PC-9 (cell line): ENCODE measurements at regions not wholly inside any gene's neighbourhood (a gene's known extent, or its start where the extent isn't known, plus 50 kb on each side); places are given as distances from the start of the nearest gene placed in this dataset.

Experiments used
- CTCF ChIP-seq: fragments of 200-600 bp; sonication (generic); conservative IDR thresholded peaks from 2 replicates; pipeline ENCODE4 v1.6.1; 2017; ENCODE audit warnings: mixed run types, antibody characterized with exemption, mild to moderate bottlenecking, moderate library complexity
- EZH2 ChIP-seq: fragments of 200-600 bp; sonication (generic); IDR thresholded peaks from 2 replicates; pipeline ENCODE4 v1.8.0; 2017; ENCODE audit warnings: antibody characterized with exemption, low read depth

DNA sequence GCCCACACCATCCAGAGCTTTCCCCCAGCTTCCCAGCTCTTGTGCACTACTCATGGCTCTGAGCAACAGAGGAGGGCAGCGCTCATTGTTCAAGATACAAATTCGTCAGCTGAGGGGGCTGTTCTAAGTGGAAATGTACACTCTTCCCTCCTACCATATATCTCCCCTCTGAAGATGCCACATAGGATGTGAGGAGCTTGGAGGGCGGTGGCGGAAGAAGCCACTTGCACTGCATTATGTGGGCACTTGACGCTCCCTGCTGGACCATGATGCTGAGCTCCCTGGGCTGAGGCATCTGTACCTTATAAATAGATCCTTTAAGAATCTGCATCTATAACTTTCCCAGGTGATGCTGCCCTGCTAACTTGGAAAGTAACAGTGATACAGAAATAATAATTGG, 477.6 kb upstream of the DEPDC1 start:
- TF ChIP-seq EZH2 (no peak), CTCF (no peak)
